ENCODE measurements at regions not wholly inside any gene's neighbourhood (a gene's known extent, or its start where the extent isn't known, plus 50 kb on each side); places are given as distances from the start of the nearest gene placed in this dataset.

DNA sequence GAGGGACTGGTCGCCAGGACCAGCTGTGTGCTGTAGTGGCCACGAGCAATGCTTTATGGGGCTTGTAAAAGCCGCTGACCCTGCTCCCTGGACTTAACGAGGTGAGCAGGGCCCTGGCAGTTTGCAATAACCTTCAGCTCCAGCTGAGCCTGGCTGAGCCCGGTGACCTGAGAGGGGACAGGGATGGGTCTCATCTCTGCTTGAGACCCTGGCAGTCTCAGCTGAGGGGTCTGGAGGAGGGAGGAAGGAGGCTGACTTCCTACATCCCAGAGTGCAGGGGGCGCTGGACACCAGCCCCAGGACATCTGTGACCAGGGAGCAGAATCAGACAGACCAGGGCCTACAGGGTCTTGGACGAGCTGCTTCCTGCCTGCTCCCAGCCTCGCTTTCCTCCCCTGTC lies 277.5 kb upstream of the MVB12B start:
- TF ChIP-seq, protein P1, sequence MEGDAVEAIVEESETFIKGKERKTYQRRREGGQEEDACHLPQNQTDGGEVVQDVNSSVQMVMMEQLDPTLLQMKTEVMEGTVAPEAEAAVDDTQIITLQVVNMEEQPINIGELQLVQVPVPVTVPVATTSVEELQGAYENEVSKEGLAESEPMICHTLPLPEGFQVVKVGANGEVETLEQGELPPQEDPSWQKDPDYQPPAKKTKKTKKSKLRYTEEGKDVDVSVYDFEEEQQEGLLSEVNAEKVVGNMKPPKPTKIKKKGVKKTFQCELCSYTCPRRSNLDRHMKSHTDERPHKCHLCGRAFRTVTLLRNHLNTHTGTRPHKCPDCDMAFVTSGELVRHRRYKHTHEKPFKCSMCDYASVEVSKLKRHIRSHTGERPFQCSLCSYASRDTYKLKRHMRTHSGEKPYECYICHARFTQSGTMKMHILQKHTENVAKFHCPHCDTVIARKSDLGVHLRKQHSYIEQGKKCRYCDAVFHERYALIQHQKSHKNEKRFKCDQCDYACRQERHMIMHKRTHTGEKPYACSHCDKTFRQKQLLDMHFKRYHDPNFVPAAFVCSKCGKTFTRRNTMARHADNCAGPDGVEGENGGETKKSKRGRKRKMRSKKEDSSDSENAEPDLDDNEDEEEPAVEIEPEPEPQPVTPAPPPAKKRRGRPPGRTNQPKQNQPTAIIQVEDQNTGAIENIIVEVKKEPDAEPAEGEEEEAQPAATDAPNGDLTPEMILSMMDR (IDR thresholded peaks at IDR 0.05): no peak
- TF ChIP-seq POLR2A (IDR thresholded peaks at IDR 0.05): no peak

Measured in Peyer's patch (tissue), 4 donors.